HUDEP-2 (cell line): ENCODE measurements at regions not wholly inside any gene's neighbourhood (a gene's known extent, or its start where the extent isn't known, plus 50 kb on each side); places are given as distances from the start of the nearest gene placed in this dataset.
A peak's percentile ranks its signal among the peaks of the same experiment; 100 is the strongest.

ENCODE experiments used
- DNase-seq, 76 experiments: peaks; one replicate each; lab custom pipeline; 2025; ENCODE audit not compliant: unreplicated experiment in 76 of 76; lab: John Stamatoyannopoulos, UW

DNA sequence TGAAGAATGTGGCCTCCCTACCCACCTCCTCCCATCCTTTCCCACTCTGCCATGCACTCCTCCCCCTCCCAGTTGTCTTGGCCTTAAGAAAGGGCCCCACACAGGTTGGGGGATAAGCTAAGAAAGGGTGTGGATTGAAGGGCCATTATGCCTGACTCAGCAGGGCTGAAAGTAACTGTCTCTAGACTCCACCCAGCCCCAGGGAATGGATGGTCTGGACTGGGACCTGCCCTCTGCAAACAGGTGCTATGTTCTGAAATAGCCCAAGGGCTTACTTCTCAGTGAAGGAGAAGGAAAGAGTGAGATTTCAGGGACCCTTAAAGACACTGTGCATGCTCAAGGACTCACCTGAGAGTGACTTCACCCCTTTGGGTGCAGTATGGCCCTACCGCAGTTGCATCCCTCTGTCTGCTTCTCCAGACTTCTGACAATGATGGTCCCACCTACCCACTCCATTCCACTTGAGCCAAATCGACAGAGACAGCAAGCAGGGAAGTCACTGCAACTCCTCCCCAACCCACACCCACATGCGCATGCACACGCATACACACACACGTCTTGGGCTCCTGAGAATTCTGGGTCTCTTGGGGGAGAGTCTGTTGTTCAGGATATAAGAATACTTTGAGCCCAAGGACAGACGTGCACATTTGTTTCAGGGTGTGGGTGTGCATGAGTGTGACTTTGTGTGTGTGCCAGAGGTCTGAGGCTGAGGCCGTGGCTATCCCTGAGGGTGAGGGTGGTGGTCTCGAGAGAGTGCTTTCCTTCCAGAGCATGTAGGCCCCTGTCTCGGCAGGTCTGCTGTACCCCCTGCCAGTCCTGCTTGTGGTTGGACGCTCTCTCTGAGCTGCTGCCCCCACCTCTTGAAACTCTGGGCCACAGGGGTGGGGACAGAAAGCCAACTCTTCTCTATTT, 231.9 kb downstream of the PTPRU start:
- DNase-seq: no peak

DNA sequence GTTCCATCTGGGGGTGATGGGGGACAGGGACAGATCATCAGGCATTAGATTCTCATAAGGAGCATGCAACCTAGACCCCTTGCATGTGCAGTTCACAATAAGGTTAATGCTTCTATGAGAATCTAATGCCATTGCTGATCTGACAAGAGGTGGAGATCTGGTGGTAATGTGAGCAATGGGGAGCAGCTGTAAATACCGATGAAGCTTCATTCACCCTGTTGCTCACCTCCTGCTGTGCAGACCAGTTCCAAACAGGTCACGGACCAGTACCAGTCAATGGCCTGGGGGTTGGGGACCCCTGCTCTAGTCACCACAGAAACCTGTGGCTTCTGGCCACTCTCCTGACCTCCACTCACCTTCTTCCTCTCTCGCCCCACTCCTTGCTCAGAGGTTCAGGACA, 229.9 kb downstream of the PTPRU start:
- no peak for DNase-seq

DNA sequence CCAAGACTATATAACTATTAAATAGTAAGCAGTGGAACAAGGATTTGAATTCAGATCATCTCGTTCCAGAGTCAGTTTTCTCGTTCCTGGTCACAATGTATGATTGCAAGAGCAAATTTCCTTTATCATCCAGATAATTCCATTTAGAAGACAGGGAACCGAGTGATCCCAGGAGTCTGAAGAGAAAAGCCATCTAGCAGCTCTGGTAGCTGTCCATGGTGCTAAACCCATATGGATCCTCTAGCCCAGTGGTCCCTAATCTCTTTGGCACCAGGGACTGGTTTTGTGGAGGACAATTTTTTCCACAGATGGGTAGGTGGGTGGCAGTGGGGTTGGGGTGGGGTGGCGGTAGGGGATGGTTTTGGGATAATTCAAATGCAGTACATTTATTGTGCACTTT, 229.4 kb downstream of the PTPRU start:
- DNase-seq: peak in 3 of 76 experiments; percentile 1 to 29 (median 2)

DNA sequence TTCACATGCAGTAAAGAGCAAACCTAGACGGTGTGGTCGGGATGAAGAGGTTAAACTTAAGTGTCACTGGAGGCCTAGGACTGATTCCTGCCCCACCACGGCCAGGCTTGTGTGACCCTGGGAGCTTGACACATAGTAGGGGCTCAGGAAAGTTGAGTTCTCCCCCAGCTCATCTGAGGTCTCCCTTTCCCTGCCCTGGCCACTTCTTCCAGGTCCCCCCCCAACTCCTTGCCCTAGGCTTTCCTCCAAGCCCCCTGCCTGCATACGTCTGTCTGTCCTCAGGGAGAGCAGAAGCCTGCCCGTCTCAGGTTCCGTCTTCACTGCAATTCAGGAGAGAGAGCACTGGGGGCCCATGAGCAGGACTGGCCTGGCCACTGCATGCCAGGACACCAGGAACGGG, 225.8 kb downstream of the PTPRU start:
- no peak for DNase-seq

DNA sequence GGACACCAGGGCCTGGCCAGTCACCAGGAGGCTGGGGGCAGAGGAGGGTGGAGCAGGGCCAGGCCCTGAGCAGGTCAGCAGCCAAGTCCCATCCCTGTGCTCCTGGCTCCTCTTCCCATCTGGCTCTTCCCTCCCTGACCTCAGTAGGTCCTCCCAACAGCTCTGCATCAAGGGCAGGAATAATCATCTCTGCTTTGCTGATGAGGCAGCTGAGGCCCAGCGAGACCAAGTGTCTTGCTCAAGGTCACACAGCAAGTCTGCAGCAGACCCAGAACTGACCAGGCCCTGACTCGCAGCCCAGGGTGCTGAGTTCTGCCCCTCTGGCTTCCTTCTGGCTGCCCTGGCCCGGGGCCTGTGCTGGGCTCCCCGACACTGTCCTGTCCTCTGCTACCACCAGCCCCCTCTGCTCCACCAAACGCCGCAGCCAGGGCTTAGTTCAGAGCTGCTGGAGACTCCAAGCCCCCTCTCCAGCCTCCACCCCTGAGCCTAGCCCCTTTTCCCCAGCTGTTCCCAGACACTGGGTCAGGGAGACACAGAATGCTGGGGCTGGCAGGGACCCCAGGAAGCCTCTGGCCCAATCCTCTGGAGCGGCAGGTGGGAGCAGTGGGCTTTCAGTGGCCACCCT, 224.9 kb downstream of the PTPRU start:
- no peak for DNase-seq

DNA sequence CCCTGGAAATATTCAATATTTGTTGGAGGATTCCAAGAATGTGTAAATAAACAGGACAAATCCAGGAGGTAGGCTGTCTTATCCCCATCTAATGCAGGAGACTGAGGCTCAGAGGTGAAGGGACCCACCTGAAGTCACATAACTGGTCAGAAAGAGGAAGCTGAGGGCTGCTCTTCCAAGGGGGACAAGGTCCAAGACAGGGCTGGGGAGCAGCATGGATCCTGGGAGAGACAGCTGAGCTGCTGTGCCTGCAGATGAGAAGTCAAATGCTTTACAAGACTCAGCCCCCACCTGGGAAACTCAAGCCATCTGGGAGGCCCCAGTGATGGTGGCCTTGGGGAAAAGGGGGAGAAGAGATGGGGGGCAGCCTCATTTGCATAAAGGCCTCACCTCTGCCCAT, 224.4 kb downstream of the PTPRU start:
- no peak for DNase-seq

DNA sequence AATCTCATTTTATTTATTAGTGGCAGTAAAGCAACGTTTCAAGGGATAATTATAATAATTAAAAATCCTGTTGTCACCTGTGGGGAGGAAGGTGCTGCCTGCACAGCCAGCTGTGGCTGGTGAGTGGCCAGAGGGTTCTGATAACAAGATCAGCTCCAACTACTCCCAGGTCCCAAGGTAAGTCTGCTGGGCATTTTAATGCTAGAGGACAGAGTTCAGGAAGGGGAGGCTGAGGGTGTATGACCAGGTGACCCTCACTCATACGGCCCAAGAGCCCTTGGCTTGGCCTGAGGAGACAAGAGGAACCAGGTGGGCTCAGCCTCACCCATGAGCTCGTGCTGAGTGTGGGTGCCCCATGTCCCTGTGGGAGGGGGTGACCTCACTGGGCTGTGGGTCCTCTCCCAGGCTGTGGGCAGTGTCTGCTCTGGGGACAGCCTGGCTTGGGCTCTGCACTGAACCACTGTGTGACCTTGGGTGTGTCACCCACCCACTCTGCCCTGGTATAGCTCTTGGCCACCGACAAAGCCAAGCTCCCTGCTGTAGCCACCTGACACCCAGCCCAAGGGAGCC, 223.8 kb downstream of the PTPRU start:
- DNase-seq: no peak

DNA sequence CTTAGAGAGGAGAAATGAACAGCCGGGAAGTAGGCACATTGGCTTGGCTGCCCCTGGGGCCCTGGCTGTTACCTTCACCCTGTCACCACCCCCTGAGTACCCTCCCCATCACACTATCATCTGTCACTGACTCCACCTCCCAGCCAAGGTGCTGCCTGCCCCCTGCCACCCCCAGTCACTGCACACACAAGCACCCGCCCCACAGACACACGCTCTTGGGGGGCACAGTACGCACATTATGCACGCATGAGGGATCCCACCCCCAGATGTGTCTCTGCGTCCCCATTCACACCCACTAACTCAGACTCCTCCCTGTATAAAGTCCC, 223.3 kb downstream of the PTPRU start:
- no peak for DNase-seq

DNA sequence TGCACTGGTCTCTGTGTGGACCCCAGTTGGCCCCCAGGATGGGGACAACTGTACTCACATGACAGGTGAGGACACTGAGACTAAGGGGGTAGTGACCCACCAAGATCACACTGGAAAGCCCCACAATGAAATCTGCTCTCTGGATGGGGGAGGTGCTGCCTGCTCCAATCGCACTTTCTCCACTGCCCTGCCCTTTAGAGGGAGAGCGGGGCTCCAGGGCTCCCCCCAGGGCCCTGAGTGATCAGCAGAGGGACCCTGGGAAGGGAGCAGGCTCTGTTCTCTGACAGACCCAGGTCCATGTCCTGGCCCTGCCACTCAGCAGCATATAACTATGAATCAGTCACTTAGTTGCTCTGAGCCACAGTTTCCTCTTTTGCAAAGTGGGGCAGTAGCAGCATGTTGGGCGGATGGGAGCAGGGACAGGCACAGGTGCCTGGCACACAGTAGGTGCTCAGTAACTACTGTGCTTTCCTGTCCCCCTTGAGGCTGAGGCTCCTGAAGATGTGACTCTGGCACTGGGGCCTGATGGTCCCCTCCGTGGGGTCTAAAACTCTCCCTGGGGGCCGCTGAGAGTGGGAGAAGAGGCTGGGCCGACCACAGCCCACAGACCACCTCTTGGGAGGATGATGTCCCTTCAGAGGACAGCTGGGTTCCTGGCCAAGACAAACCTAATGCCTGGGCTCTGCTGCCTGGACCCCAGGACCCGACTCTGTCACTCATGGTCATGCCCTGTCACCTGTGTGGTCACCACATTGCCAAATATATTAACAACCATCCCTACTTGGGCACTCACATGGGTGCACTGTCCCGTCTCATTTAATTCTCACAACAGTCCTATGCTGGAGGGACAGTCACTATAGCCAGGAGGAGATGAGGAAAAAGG, 222.7 kb downstream of the PTPRU start:
- no peak for DNase-seq

DNA sequence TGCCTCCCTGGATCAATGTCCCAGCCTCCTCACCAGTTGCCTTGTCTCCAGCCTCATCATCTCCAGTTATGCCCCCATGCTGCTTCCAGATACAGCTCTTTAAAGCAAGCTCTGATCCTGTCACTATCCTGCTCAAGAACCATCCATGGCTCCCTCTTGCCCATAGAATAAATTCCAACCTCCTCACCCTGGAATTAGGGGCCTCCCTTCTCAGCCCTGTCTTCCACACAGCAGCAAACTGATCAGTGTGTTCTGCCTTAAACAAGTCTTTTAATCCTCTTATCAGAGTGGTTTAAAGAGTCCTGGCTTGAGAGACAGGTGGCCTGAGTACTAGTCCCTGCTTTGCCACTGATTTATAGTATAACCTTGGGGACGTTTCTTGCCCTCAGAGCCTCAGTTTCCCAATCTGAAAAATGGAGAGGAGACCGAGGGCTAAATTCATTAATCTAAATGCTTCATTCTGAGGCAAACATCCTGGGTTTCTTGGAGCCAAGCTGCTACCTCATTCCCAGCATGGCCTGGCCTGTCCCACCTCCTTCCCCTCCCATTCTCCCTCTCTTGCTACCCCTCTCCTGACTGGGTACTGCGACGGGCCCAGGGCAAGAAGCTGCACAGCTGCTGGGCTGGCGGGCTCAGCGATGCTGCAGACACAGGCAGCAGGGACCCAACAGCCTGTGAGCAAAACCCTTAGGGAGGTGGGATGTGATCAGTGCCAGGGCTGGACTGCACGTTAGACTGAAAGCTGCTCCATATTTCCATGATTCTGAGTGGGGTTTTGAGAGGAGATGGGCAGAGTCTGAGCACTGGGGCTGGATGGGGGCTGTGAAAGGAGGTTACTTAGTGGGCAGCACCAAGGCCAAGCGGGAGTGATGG, 221.4 kb downstream of the PTPRU start:
- DNase-seq: no peak

DNA sequence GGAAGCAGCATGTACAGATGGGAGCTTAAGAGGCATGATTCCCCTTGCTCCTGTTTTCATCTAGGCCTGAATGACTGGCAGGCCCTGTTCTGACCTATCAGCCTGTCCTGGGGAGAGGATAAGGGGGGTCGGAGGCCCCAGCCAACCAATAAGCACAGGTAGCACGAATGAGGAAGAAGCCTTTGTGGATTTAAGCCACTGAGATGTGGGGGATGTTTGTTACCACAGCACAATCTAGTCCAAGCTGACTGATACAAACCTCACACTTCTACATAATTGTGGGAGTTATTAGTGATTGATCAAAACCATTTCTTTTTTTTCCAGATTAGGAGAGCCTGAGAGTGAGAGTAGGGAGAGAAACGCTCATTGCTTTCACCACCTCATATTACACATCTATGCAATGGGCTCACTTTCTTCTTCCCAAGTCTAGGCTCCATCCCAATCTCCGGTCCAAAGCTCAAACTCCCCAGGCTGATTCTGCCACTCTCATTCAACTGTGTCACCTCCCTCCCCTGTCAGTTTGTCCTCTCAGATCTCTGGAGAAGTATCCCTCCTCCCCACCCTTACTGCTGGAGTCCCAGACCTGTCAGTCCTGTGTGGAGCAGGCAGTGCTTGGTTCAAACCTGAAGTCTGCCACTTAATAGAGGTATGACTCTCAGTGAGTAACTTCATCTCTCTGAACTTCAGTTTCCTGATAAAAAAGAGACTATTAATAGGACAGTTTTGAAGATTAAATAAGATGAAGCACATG, 220.5 kb downstream of the PTPRU start:
- no peak for DNase-seq

DNA sequence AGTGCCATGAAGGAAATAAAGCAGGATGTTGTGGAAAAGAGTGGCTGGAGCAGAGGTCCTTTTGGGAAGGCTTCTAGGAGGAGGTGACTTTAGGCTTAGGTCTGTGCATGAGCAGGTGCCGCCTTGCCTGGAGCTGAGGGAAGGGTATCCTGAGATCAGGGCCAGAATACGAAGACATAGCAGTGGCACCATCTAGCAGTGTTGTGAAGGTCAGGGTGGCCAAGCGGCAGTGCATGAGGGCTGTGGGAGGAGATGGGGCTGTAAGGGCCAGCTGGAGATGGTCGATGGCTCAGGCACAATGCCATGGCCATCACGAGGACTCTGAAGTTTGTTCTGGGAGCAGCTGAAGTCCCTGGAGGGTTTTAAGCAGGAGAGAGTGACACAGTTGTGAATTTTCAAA, 219.5 kb downstream of the PTPRU start:
- DNase-seq: no peak

DNA sequence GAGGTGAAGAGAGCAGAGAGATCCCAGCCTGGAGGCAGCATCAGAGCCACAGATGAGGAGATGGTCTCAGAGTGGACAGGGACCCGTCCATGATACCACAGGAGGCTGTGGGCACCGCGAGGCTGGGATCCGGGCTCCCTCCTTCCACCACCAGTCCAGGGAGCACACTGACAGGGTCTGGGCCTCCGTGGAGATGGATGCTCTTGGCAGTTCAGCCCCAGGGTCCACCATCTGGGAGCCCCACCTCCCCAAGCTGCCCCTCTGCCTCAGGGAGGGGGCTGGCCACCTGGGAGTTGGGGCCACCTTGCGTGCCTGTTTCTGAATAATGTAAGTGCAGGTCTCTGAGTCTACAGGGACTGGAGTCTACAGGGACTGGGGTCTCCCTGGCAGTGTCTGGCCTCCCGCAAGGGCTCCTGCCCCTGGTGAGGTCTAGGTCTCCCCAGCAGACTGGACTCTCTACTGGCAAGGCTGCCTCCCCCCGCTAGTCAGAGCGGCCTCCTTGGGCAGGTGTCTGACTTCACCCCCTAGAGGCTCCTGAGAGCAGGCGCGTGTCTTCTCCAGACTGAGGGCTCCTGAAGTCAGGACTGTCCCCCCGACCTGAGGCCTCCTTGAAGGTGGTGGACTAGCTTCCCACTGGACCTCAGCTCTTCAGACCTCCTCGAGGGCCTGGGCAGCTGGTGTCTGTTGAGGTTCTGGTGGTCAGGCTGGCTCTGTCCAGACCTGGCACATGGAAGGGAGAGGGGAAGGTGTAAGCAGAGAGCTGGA, 218.5 kb downstream of the PTPRU start:
- no peak for DNase-seq

DNA sequence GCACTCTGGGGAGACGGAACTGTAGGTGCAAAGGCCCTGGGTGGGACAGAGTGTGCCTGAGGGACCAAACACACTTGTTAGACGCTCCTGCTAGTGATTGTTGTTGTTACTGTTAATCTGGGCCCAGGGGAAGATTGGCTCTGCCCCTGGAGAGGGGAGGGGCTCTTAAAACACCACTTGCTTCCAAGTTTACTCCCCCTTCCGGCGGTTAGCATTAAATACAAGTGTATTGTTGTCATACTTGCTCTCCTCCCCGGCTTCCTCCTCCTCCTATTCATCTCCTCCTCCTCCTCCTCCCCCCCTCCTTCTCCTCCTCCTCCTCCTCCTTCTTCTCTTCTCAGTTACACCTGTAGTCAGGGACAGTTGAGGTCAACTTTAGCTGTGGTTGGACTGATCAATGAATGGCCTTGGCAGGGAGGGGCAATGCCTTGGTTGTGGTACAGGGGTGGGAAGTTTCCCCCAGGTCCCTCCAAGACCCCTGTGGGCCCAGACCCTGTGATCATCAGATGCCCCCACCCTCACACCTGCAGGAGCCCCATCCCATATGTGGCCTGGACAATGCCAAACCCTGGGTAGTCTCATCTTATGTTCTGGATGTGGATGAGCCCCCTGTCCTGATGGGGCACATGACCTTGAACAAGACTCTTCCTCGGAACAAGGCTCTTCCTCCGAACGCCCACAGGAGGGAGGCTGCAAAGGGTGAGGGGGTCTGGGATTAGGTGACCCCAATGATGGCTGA, 217.3 kb downstream of the PTPRU start:
- peak in 23 of 76 experiments; percentile 1 to 40 (median 15) for DNase-seq

DNA sequence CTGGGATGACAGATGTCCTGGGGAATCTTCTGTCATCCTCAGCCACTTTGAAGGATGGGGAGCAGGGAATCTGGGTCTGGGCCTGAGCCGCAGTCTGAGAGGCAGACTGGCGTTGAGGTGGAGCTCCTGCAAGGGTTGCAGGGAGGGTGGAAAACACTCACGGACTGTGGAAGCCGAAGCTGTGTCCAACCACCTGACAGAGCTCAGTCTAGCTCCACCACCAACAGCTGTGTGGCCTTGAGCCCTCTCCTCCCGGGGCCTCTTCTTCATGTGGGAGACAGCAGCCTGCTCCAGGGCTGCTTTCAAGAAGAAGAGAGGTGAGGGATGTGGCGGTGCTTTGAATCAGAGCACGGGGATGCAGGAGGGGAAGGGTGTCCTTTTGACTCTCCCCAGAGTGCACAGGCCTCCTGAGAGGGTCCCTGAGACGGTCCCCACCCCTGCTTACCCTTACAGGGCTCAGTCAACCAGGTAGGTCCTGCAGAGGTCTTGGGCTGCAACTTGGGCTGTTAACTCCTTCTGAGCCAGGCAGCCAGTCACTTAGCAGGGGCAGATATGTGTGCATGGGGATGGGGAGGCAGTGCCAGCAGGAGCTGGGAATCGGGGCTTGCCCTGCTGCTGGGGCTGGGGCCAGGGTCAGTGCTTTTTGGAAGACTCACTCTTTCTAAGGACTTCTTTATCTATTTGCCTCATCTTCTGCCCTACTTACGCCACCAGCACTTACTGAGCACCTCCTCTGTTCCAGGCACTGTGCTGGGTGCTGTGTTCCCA, 216.3 kb downstream of the PTPRU start:
- no peak for DNase-seq

DNA sequence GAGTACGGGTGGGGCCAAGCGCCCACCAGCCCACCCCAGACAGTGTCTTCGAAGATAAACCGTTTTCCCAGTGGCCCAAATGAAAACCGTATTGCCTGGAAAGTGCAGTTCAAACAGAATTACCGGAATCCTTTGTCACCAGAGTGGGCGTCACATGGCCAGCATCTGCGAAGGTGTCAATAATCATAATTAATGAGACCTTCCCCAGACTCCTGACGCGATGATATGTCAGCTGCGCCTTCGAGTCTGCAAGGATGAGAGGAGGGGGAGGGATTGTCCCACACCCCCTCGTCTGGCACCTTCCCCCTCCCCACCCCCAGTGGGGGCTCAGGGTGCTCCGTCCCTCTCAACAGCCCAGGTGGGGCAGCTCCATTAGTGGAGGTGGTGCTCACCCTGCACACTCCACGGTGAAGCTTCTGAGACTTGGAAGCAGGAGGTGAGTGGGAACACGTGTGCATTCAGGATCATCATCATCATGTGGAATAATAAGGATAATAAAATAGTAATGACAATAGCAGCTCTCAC, 215.1 kb downstream of the PTPRU start:
- no peak for DNase-seq

DNA sequence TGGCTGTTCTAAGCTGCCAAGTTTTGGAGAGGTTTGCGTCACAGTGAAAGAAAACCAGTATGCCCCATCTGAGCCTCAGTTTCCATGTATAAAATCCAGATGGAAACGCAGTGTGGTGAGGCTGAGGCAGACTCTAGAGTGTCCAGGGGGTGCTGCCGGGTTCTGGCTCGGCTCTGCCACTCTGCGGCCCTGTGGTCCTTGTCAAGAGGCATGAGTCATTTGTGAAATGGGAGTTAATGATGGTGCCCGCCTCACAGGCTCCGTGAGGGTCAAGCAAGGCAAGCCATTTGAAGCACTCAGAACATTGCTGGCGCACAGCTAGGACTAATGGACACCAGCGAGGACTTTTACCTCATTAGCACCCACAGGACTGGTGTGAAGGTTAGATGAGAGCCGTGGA, 214.3 kb downstream of the PTPRU start:
- DNase-seq: no peak
